GM12892 (cell line): ENCODE measurements at regions not wholly inside any gene's neighbourhood (a gene's known extent, or its start where the extent isn't known, plus 50 kb on each side); places are given as distances from the start of the nearest gene placed in this dataset.

ENCODE experiments used
- POLR2AphosphoS5 ChIP-seq: IDR thresholded peaks from 2 replicates; pipeline ENCODE4 v1.6.1; 2011; ENCODE audit warnings: low read depth, low read length, control low read depth
- TAF1 ChIP-seq: IDR thresholded peaks from 2 replicates; pipeline ENCODE4 v1.6.1; 2011; ENCODE audit warnings: low read depth, mild to moderate bottlenecking, control low read depth, low read length, borderline replicate concordance

GRCh38 chr10:130559547-130559880 is 423.3 kb downstream of the GLRX3 start:
- TF ChIP-seq POLR2AphosphoS5 (no peak), TAF1 (no peak)
